DOHH2 (cell line): ENCODE measurements at regions not wholly inside any gene's neighbourhood (a gene's known extent, or its start where the extent isn't known, plus 50 kb on each side); places are given as distances from the start of the nearest gene placed in this dataset.

Experiments
- H3F3A ChIP-seq: fragments of 200-600 bp; sonication (generic), shearing (Covaris generic); 2 replicates; pipeline ENCODE4 v1.6.0; 2016; ENCODE audit warnings: antibody characterized with exemption, mild to moderate bottlenecking; ENCODE audit not compliant: control insufficient read depth, insufficient read depth
- H3K27ac ChIP-seq: fragments of 200-600 bp; sonication (generic); 2 replicates; pipeline ENCODE4 v1.5.1; 2014; ENCODE audit warnings: low read depth, mild to moderate bottlenecking, low read length, moderate library complexity
- H3K27me3 ChIP-seq: fragments of 200-600 bp; sonication (generic); 2 replicates; pipeline ENCODE4 v1.6.1; 2014; ENCODE audit warnings: mild to moderate bottlenecking, low read length, mixed read lengths; ENCODE audit not compliant: control insufficient read depth
- H3K36me3 ChIP-seq: fragments of 200-600 bp; sonication (generic); 2 replicates; pipeline ENCODE4 v1.6.1; 2014; ENCODE audit warnings: mild to moderate bottlenecking, low read length, moderate library complexity, mixed read lengths; ENCODE audit not compliant: control insufficient read depth
- H3K4me1 ChIP-seq: fragments of 200-600 bp; sonication (generic); 2 replicates; pipeline ENCODE4 v1.6.1; 2014; ENCODE audit warnings: mild to moderate bottlenecking, low read length, mixed read lengths; ENCODE audit not compliant: control insufficient read depth
- H3K4me2 ChIP-seq: fragments of 200-600 bp; sonication (generic); 2 replicates; pipeline ENCODE4 v1.6.0; 2014; ENCODE audit warnings: mild to moderate bottlenecking, low read length, moderate library complexity
- H3K4me3 ChIP-seq: fragments of 200-600 bp; sonication (generic); 2 replicates; pipeline ENCODE4 v1.5.1; 2014; ENCODE audit warnings: mild to moderate bottlenecking, low read length, mixed read lengths
- H3K79me2 ChIP-seq: fragments of 200-600 bp; sonication (generic); 2 replicates; pipeline ENCODE4 v1.6.1; 2014; ENCODE audit warnings: mild to moderate bottlenecking, low read length, mixed read lengths; ENCODE audit not compliant: control insufficient read depth
- H3K9me2 ChIP-seq: fragments of 200-600 bp; sonication (generic); replicated peaks from 2 replicates; pipeline ENCODE4 v1.6.1; 2014; ENCODE audit warnings: mild to moderate bottlenecking, low read length, mixed read lengths; ENCODE audit not compliant: control insufficient read depth
- H3K9me3 ChIP-seq: fragments of 200-600 bp; sonication (generic); 2 replicates; pipeline ENCODE4 v1.6.1; 2014; ENCODE audit warnings: antibody characterized with exemption, low read length, mixed read lengths; ENCODE audit not compliant: control insufficient read depth, insufficient read depth
- H4K20me1 ChIP-seq: fragments of 200-600 bp; sonication (generic); 2 replicates; pipeline ENCODE4 v1.6.0; 2014; ENCODE audit warnings: low read depth, mild to moderate bottlenecking, antibody characterized with exemption, low read length, moderate library complexity; ENCODE audit not compliant: control insufficient read depth, insufficient read depth
- CTCF ChIP-seq: fragments of 200-600 bp; sonication (generic); IDR thresholded peaks from one replicate; pipeline ENCODE4 v1.5.1; 2014; ENCODE audit warnings: antibody characterized with exemption, mild to moderate bottlenecking, low read depth, low read length; ENCODE audit not compliant: poor library complexity, severe bottlenecking
- EZH2phosphoT487 ChIP-seq: fragments of 200-600 bp; sonication (generic); IDR thresholded peaks from 2 replicates; pipeline ENCODE4 v1.6.1; 2017; ENCODE audit warnings: borderline replicate concordance, mild to moderate bottlenecking, antibody characterized with exemption, low read length, moderate library complexity, mixed read lengths

DNA sequence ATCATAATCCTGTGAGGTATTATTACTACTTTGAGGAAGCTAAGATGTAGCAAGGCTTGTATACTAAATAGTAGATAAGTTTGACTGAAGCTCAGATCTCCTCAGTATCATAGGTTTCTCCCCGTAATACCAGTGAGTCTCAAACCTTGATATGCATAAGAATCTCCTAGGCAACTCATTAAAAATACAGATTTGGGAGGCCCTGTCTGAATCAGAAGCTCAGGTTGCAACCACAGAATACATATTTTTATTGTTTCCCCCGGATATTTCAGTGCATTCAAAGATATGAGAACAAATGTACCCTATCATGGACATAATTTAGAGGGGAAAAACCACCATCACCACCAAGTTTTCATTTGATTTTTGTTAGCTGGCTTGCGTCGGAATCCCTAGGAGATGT, 242.1 kb upstream of the C2CD4B start:
- Histone ChIP-seq H3K79me2 (no peaks in the 10 kb centered on the region), H3F3A (no peaks in the 10 kb centered on the region), H3K27ac (no peak overlapping the region), H3K4me2 (no peak overlapping the region), H4K20me1 (no peaks in the 10 kb centered on the region), H3K27me3 (peaks cover 4% of the 10 kb centered on the region; the same call in 1 of the 2 replicates), H3K4me3 (no peak overlapping the region), H3K36me3 (no peaks in the 10 kb centered on the region), H3K9me3 (no peaks in the 10 kb centered on the region), H3K4me1 (no peaks in the 10 kb centered on the region), H3K9me2 (no peaks in the 10 kb centered on the region)
- TF ChIP-seq CTCF (no peak), EZH2phosphoT487 (no peak)

- Histone ChIP-seq H4K20me1 (no peaks in the 10 kb centered on the region), H3K36me3 (no peaks in the 10 kb centered on the region), H3K4me3 (no peak overlapping the region), H3K27ac (no peak overlapping the region), H3K79me2 (no peaks in the 10 kb centered on the region), H3F3A (no peaks in the 10 kb centered on the region), H3K9me3 (no peaks in the 10 kb centered on the region), H3K27me3 (peaks cover 6% of the 10 kb centered on the region; the same call in 1 of the 2 replicates), H3K4me2 (no peak overlapping the region), H3K4me1 (no peaks in the 10 kb centered on the region), H3K9me2 (no peaks in the 10 kb centered on the region)
- TF ChIP-seq EZH2phosphoT487, result no peak
- TF ChIP-seq CTCF, result no peak
Measured at GRCh38 chr15:62407962-62408361, 242.9 kb upstream of the C2CD4B start.

GRCh38 chr15:62409466-62409865, 244.4 kb upstream of the C2CD4B start:
- Histone ChIP-seq H3K9me3 (no peaks in the 10 kb centered on the region), H3K27me3 (peaks cover 6% of the 10 kb centered on the region; the same call in 1 of the 2 replicates), H3K79me2 (no peaks in the 10 kb centered on the region), H3K36me3 (no peaks in the 10 kb centered on the region), H4K20me1 (no peaks in the 10 kb centered on the region), H3K9me2 (no peaks in the 10 kb centered on the region), H3K4me2 (no peak overlapping the region), H3F3A (no peaks in the 10 kb centered on the region), H3K27ac (no peak overlapping the region), H3K4me3 (no peak overlapping the region), H3K4me1 (no peaks in the 10 kb centered on the region)
- TF ChIP-seq CTCF, result no peak
- no peak for TF ChIP-seq EZH2phosphoT487
